Activated B cell treated with CpG ODN at 0.5 μM for 24 hours (primary cell): ENCODE measurements at regions not wholly inside any gene's neighbourhood (a gene's known extent, or its start where the extent isn't known, plus 50 kb on each side); places are given as distances from the start of the nearest gene placed in this dataset.

ENCODE experiments used
- ATAC-seq: fragments of 200-7000 bp; cut with Tn5 transposase; one replicate; pipeline ENCODE4 v1.10.0; 2021; ENCODE audit warnings: low read depth, mild to moderate bottlenecking, moderate library complexity
- CTCF ChIA-PET: fragments of 350-600 bp; sonication (Branson Sonifier 250); formaldehyde crosslinking; loops from one replicate; lab custom pipeline; 2021; ENCODE audit warnings: antibody characterized with exemption; lab: Charles Lee
- POLR2A ChIA-PET: fragments of 350-600 bp; sonication (Branson Sonifier 250); formaldehyde crosslinking; loops from one replicate; lab custom pipeline; 2021; ENCODE audit warnings: antibody characterized with exemption; lab: Charles Lee
- DNase-seq: peaks from one replicate; pipeline ENCODE4 v3.0.0; 2022
- H3K27ac Mint-ChIP-seq: one replicate; pipeline ENCODE4 v1.8.0; 2020; ENCODE audit warnings: mixed read lengths
- H3K27me3 Mint-ChIP-seq: one replicate; pipeline ENCODE4 v1.8.0; 2021; ENCODE audit warnings: mixed read lengths
- H3K36me3 Mint-ChIP-seq: one replicate; pipeline ENCODE4 v1.8.0; 2021; ENCODE audit warnings: low read depth, mixed read lengths
- H3K4me1 Mint-ChIP-seq: one replicate; pipeline ENCODE4 v1.8.0; 2021; ENCODE audit warnings: mixed read lengths
- H3K4me3 Mint-ChIP-seq: one replicate; pipeline ENCODE4 v1.8.0; 2020; ENCODE audit warnings: mild to moderate bottlenecking, mixed read lengths
- H3K9me3 Mint-ChIP-seq: one replicate; pipeline ENCODE4 v1.8.0; 2020; ENCODE audit warnings: mixed read lengths
- intact Hi-C: fragments of 100-400 bp; cut with micrococcal nuclease; formaldehyde crosslinking; loops from one replicate; pipeline ENCODE4 v1.15.1; 2024
- TF ChIP-seq, protein P1 (sequence below): fragments of 200-600 bp; IDR thresholded peaks from one replicate; pipeline ENCODE4 v1.8.0; 2022; ENCODE audit warnings: antibody characterized with exemption, mild to moderate bottlenecking

DNA sequence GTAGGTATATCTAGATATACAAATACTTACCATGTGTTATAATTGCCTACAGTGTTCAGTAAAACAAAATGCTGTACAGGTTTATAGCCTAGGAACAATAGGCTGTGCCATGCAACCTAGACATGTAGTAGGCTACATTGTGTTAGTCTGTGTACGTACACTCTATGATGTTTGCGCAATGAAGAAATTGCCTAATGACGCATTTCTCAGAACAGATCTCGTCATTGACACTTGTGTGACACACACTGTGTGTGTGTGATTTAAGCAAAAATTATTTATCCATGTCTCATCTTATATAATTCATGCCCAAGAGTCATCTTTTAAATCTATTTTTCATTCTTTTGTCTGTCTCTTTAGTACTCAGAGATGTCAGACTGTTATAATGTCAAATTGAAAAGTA lies 1888.8 kb upstream of the PCDH20 start:
- Mint-ChIP-seq H3K4me1 (no peaks in the 10 kb centered on the region), H3K4me3 (no peak overlapping the region), H3K9me3 (peaks cover 3% of the 10 kb centered on the region), H3K27ac (no peak overlapping the region), H3K36me3 (no peaks in the 10 kb centered on the region), H3K27me3 (no peaks in the 10 kb centered on the region)
- TF ChIP-seq, protein P1, sequence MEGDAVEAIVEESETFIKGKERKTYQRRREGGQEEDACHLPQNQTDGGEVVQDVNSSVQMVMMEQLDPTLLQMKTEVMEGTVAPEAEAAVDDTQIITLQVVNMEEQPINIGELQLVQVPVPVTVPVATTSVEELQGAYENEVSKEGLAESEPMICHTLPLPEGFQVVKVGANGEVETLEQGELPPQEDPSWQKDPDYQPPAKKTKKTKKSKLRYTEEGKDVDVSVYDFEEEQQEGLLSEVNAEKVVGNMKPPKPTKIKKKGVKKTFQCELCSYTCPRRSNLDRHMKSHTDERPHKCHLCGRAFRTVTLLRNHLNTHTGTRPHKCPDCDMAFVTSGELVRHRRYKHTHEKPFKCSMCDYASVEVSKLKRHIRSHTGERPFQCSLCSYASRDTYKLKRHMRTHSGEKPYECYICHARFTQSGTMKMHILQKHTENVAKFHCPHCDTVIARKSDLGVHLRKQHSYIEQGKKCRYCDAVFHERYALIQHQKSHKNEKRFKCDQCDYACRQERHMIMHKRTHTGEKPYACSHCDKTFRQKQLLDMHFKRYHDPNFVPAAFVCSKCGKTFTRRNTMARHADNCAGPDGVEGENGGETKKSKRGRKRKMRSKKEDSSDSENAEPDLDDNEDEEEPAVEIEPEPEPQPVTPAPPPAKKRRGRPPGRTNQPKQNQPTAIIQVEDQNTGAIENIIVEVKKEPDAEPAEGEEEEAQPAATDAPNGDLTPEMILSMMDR = no peak
- intact Hi-C loops = no loop called here
- CTCF ChIA-PET = no interaction called here
- no peak for DNase-seq
- POLR2A ChIA-PET = no interaction called here
- no peak for ATAC-seq

DNA sequence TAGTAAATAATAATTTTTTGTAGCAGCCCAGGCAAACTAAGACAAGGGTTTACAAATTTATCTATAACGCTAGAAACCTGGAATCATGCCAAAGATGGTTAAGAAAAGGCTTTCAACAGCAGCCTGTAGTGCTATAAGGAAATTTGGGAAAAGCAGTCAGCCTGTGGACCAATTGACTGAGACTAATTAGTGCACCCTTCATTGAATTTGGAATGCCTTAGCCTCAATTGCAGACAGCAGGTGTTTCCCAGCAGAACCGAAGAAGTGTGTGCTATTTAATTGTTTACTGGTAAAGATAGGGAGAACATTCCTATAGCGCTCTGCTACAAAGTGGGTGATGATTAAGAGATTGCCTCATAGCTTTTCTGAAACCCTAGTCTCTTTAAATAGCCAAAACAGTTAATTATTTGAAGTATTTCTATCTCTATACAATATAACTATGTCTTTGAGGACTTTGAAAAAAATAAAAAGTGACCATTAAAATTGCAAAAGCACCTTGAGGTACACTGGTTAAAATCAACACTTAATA lies 1884.3 kb upstream of the PCDH20 start:
- Mint-ChIP-seq H3K27ac (no peak overlapping the region), H3K4me1 (no peaks in the 10 kb centered on the region), H3K4me3 (no peak overlapping the region), H3K9me3 (peaks cover 2% of the 10 kb centered on the region), H3K36me3 (no peaks in the 10 kb centered on the region), H3K27me3 (no peaks in the 10 kb centered on the region)
- no peak for DNase-seq
- intact Hi-C loops = no loop called here
- ChIA-PET POLR2A (no interaction called here), CTCF (no interaction called here)
- ATAC-seq = no peak
- TF ChIP-seq, protein P1 = no peak

DNA sequence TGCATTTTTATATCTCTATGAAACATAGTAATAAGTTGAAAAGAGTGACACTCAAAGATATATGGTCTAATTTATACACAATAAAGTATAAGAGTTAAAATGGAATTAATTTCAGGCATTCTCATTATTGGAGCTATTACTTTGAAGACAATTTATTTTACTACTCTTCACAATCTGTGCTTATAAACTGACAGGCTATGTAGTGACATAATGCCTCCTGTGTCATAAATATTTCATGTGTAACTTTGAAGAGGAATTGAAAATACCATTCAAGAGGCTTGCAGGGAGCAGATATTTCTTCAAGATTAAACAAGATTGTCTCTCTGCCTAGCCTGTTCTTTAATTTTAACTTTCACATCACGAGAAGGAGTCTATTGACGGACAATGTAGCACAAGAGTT lies 1881.5 kb upstream of the PCDH20 start:
- Mint-ChIP-seq H3K36me3 (no peaks in the 10 kb centered on the region), H3K9me3 (peaks cover 2% of the 10 kb centered on the region), H3K4me3 (no peak overlapping the region), H3K27me3 (no peaks in the 10 kb centered on the region), H3K27ac (no peak overlapping the region), H3K4me1 (no peaks in the 10 kb centered on the region)
- POLR2A ChIA-PET = no interaction called here
- TF ChIP-seq, protein P1 = no peak
- ATAC-seq (no peak), DNase-seq (no peak)
- CTCF ChIA-PET = no interaction called here
- intact Hi-C loops = no loop called here

DNA sequence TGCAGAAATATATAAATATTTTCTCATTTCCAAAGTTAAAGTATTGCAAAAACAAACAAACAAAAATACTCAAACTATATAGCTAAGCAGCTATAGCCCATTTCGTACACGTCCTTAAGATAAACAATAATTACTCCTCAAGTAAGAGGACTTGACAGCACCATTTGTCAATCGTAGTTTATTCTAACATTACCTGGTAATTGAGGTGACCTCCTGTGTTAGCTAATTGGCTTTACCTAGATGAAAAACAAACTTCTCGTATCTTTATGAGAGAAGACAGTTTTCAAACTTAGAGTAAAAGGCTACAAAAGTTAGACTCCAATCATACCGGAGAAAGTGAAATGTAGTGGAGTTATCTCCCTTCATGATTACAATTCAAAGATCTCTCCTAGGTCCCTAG lies 1876.1 kb upstream of the PCDH20 start:
- TF ChIP-seq, protein P1 = no peak
- Mint-ChIP-seq H3K36me3 (no peaks in the 10 kb centered on the region), H3K4me3 (no peak overlapping the region), H3K27me3 (no peaks in the 10 kb centered on the region), H3K27ac (no peak overlapping the region), H3K9me3 (no peaks in the 10 kb centered on the region), H3K4me1 (no peaks in the 10 kb centered on the region)
- ATAC-seq (no peak), DNase-seq (no peak)
- intact Hi-C loops = no loop called here
- ChIA-PET POLR2A (no interaction called here), CTCF (no interaction called here)

DNA sequence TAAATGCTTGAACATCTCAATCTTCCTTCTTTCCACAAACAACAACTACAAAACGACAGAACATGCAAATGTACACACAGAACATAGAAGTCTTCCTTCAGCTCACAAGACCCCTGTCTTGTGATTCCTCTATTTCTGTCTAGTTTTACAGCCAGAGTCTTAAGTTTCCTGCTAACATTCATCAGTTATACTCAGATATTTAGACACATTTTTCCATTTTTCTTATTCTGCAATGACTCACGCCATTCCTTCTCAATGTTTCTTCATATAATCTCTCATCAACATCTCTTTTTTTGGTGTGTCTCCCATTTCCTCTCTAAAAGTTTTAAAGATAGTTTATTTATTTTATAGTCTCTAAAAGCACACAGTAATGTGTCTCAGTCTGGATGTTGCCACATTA lies 1872.9 kb upstream of the PCDH20 start:
- TF ChIP-seq, protein P1 = no peak
- no peaks in the 10 kb centered on the region for H3K4me1 Mint-ChIP-seq
- DNase-seq (no peak), ATAC-seq (no peak)
- peaks cover 13% of the 10 kb centered on the region for H3K9me3 Mint-ChIP-seq
- H3K4me3 Mint-ChIP-seq = no peak overlapping the region
- ChIA-PET POLR2A (no interaction called here), CTCF (no interaction called here)
- intact Hi-C loops = no loop called here
- no peaks in the 10 kb centered on the region for H3K36me3 Mint-ChIP-seq
- no peaks in the 10 kb centered on the region for H3K27me3 Mint-ChIP-seq
- H3K27ac Mint-ChIP-seq = no peak overlapping the region
